Transverse colon (tissue), 4 donors: ENCODE measurements at regions not wholly inside any gene's neighbourhood (a gene's known extent, or its start where the extent isn't known, plus 50 kb on each side); places are given as distances from the start of the nearest gene placed in this dataset.

Experiments
- EP300 ChIP-seq: sonication (generic); formaldehyde crosslinking; IDR thresholded peaks from one replicate; pipeline ENCODE4 v1.6.1; 2017; ENCODE audit warnings: antibody characterized with exemption, low read depth
- POLR2A ChIP-seq: fragments of 450-650 bp; IDR thresholded peaks from one replicate; pipeline ENCODE4 v1.6.1; 2016; ENCODE audit warnings: antibody characterized with exemption, mild to moderate bottlenecking, moderate library complexity
- POLR2AphosphoS5 ChIP-seq, 3 donors: sonication (generic); formaldehyde crosslinking; IDR thresholded peaks; one replicate each; pipeline ENCODE4 v1.6.1; 2016; ENCODE audit warnings: antibody characterized with exemption in 3 of 3
- TF ChIP-seq, protein P1 (sequence below), 5 experiments: fragments of 200-600 bp in 3 of 5; fragments of 450-650 bp in 2 of 5; sonication (generic) in 3 of 5; IDR thresholded peaks; 1 replicate in 2 of 5; 2 replicates in 3 of 5; pipeline ENCODE4 v1.5.1; 2016 to 2017; ENCODE audit warnings: antibody characterized with exemption in 5 of 5, inconsistent platforms in 3 of 5, mild to moderate bottlenecking in 2 of 5, moderate library complexity in 1 of 5

DNA sequence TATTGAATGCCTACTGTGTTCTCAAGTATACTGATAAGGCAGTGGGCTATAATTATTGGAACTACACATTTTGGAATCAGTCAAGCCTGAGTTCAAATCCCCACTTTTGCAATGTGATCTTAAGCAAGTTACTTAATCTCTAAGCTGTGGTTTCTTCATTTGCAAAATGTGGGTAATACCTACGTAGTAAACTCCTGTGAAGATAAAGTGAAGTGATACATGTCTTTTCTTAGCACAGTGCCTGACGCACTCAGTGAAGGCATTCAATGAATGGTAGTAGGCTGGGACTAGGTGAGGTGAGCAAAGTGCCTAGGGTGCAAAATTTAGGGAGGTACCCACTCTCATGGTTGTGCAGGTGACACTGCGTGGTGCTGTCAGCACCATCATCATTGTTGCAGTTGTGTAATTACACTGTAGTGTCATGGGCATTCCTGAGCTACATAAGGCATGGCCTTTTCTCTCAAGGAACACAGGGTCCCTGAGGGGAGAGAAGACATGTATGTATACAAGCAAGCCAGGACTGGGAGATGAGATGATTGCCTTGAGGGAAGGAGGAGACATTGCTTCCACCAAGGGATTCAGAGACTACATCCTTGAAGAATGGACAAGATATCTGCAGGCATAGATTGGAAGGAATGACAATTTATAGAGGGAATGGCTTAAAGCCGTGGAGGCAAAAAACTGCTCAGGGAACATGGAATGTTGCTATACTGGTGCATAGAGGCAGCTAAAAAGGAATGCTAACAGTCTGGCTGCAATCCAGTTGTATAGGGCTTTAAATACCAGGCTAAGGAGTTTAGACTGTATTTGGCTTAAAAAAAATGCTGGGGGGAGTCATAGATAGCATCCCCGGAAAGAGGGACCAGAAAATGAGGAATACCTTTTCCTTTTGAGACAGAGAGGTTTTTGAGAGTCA lies 129.2 kb upstream of the ARHGAP5 start:
- TF ChIP-seq POLR2AphosphoS5 (IDR thresholded peaks at IDR 0.05) (no peak), EP300 (no peak), POLR2A (no peak)
- TF ChIP-seq, protein P1, sequence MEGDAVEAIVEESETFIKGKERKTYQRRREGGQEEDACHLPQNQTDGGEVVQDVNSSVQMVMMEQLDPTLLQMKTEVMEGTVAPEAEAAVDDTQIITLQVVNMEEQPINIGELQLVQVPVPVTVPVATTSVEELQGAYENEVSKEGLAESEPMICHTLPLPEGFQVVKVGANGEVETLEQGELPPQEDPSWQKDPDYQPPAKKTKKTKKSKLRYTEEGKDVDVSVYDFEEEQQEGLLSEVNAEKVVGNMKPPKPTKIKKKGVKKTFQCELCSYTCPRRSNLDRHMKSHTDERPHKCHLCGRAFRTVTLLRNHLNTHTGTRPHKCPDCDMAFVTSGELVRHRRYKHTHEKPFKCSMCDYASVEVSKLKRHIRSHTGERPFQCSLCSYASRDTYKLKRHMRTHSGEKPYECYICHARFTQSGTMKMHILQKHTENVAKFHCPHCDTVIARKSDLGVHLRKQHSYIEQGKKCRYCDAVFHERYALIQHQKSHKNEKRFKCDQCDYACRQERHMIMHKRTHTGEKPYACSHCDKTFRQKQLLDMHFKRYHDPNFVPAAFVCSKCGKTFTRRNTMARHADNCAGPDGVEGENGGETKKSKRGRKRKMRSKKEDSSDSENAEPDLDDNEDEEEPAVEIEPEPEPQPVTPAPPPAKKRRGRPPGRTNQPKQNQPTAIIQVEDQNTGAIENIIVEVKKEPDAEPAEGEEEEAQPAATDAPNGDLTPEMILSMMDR (IDR thresholded peaks at IDR 0.05): no peak
